Activated T-cell treated with anti-CD3 and anti-CD28 coated beads, Interleukin-2, amount 50 U/mL, for 4 hours (primary cell): ENCODE measurements at regions not wholly inside any gene's neighbourhood (a gene's known extent, or its start where the extent isn't known, plus 50 kb on each side); places are given as distances from the start of the nearest gene placed in this dataset.
"Not testable (repeated sequence)": the region's sequence is repeated elsewhere in the genome, so short reads cannot be mapped to it uniquely, and the experiment has no call there.

ENCODE experiments used
- ATAC-seq, 2 donors: fragments of 200-7000 bp; cut with Tn5 transposase; one replicate each; pipeline ENCODE4 v1.10.0; 2021
- DNase-seq: peaks from one replicate; pipeline ENCODE4 v3.0.0-alpha.2; 2020
- H3K27me3 Mint-ChIP-seq: one replicate; pipeline ENCODE4 v1.8.0; 2021; ENCODE audit warnings: low read depth, mixed read lengths
- H3K36me3 Mint-ChIP-seq: one replicate; pipeline ENCODE4 v1.8.0; 2022; ENCODE audit warnings: mixed read lengths; ENCODE audit not compliant: insufficient read depth
- H3K4me1 Mint-ChIP-seq: one replicate; pipeline ENCODE4 v1.8.0; 2021; ENCODE audit warnings: low read depth, mixed read lengths
- H3K4me3 Mint-ChIP-seq: one replicate; pipeline ENCODE4 v1.8.0; 2021; ENCODE audit warnings: mild to moderate bottlenecking, moderate library complexity, mixed read lengths
- H3K9me3 Mint-ChIP-seq: one replicate; pipeline ENCODE4 v1.8.0; 2021; ENCODE audit warnings: mixed read lengths

DNA sequence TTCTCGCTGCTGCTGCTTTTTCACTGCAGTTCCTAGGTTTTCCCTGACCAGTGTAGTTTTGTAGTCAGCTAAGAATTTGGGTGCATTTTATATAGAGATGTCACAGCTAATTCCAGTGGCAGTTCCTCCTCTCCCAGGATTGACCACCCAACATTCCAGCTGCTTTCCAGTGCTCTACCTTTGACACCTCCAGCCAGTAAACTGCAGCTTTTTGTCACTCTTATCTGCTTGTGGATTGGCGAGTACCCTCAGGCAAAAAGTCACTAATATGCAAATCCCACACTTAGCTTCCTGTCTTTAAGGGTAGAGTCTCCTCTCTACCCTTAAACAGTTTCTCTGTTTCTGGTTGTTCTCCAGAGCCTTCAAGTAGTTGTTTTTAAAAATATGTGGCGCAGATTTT is 146.9 kb upstream of the KCNG1 start:
- peaks cover 21% of the 10 kb centered on the region for H3K27me3 Mint-ChIP-seq
- H3K4me1 Mint-ChIP-seq, result no peaks in the 10 kb centered on the region
- H3K36me3 Mint-ChIP-seq, result no peaks in the 10 kb centered on the region
- H3K9me3 Mint-ChIP-seq, result peaks cover 3% of the 10 kb centered on the region
- DNase-seq (no peak), ATAC-seq (no peak)
- H3K4me3 Mint-ChIP-seq, result no peak overlapping the region

DNA sequence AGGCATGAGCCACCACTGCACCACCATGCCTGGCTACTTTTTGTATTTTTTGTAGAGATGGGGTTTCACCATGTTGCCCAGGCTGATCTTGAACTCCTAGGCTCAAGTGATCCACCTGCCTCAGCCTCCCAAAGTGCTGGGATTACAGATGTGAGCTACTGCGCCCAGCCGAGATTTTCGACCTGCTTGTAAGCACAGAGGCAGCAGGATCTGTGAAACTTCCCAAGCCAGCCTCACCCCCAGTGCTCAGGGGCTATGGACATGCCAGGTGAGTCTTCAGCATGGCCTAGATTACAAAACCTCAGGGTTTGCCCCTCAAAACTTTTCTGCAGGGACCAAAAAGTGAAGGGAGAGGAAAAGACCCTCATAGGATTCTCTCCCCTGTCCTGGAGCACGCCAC is 145.0 kb upstream of the KCNG1 start:
- ATAC-seq, H3K4me1 Mint-ChIP-seq, DNase-seq, H3K36me3 Mint-ChIP-seq, H3K4me3 Mint-ChIP-seq, H3K9me3 Mint-ChIP-seq: not testable (repeated sequence)
- H3K27me3 Mint-ChIP-seq, result peaks cover 14% of the 10 kb centered on the region

DNA sequence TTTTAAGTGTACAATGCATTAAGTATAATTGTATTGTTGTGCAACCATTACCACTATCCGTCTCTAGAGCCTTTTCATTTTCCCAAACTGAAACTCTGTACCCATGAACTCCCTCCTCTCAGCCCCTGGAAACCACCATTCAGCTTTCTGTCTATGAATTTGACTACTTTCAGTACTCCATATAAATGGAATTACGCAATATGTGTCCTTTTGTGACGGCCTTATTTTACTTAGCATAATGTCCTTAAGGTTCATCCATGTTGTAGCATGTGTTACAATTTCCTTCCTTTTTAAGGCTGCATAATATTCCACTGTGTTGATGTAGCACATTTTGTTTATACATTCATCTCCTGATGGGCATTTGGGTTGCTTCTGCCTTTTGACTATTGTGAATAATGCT is 143.6 kb upstream of the KCNG1 start:
- no peak for ATAC-seq
- Mint-ChIP-seq H3K4me1 (no peaks in the 10 kb centered on the region), H3K36me3 (no peaks in the 10 kb centered on the region), H3K4me3 (no peak overlapping the region), H3K9me3 (peaks cover 3% of the 10 kb centered on the region), H3K27me3 (peaks cover 19% of the 10 kb centered on the region)
- no peak for DNase-seq

DNA sequence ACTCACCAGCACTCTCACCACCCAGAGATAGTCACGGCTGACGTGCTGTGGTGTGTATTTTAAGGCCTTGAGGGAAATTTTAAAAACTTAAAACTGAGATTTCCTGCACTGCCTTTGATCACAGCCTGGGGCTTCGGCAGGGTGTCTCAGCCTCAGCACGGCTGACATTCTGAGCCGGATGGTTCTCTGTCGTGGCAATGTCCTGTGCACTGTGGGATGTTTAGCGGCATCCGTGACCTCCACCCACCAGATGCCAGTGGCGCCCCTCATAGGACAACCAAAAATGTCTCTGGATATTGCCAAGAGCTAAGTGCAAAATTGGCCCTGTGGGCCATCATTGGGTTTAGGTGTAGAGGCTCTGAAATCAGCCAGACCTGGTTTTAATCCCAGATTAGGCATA is 142.2 kb upstream of the KCNG1 start:
- no peak for DNase-seq
- Mint-ChIP-seq H3K9me3 (peaks cover 3% of the 10 kb centered on the region), H3K27me3 (peaks cover 22% of the 10 kb centered on the region), H3K4me3 (no peak overlapping the region), H3K36me3 (no peaks in the 10 kb centered on the region), H3K4me1 (no peaks in the 10 kb centered on the region)
- no peak for ATAC-seq

DNA sequence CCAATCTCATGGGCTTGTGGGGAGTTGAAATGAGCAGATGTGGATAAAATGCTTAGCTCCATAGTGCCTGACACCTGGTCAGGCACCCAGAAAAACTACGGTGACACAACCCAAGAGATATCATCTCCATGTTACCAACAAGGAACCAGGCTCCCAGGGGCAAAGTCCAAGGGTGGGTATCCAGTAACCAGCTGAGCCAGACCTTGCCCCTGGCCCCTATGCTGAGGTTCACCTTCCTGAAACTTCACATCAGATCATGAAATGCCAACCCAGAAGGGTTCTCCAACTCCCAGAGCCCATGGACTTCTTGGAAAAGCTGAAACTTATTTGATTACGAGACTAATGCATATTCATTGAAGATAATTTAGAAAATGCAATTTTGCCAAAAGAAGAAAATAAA is 141.8 kb upstream of the KCNG1 start:
- Mint-ChIP-seq H3K27me3 (peaks cover 26% of the 10 kb centered on the region), H3K4me3 (no peak overlapping the region), H3K36me3 (no peaks in the 10 kb centered on the region), H3K9me3 (peaks cover 3% of the 10 kb centered on the region), H3K4me1 (no peaks in the 10 kb centered on the region)
- DNase-seq (no peak), ATAC-seq (no peak)

DNA sequence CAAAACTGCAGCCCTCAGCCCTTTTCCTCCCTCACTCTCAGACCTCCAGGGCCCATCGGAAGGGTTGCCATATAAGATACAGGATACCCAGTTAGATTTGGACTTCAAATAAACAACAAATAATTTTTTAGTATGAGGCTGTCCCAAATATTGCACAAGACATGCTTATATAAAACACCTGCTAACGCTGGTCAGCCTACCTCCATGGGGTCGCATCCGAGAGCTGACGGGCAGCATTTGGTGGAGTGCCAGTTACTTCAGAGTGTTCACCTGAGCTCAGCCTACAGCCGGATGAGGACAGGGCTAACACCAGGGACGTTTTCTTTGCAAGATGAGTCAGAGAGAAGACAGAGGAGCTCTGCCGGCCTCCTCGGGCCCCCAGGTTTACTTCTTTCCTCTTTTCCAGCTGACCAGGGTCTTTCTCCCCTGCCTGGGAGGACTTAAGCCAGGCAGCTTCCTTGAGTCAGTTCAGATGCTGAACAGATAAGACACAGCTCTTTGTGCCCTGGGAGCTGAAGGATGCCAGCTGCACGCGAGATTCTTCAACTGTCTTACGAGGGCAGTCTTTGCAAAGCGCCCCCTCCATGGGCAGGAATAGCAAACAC is 141.2 kb upstream of the KCNG1 start:
- no peak for DNase-seq
- no peaks in the 10 kb centered on the region for H3K36me3 Mint-ChIP-seq
- H3K4me3 Mint-ChIP-seq, result no peak overlapping the region
- ATAC-seq, result no peak
- H3K9me3 Mint-ChIP-seq, result peaks cover 3% of the 10 kb centered on the region
- H3K4me1 Mint-ChIP-seq, result no peaks in the 10 kb centered on the region
- peaks cover 28% of the 10 kb centered on the region for H3K27me3 Mint-ChIP-seq

DNA sequence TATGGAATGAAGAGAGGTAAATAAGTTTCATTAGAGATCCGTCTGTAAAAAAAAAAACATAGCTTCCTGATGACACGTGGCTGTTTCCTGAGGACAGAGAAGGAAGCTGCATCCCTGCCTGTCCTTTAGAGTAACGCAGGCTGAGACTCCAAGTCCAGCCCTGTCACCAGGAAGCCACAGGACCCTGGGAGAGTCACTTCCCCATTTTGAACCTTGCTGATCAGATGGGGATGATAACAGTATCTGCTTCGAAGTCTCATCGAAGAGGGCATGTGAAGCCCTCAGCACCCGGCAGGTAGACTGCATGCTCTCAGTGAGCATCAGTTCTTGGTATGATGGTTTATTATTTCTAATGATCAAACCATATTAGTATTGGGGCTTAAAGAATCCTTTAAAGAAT is 139.1 kb upstream of the KCNG1 start:
- Mint-ChIP-seq H3K9me3 (peaks cover 3% of the 10 kb centered on the region), H3K36me3 (no peaks in the 10 kb centered on the region), H3K4me1 (no peaks in the 10 kb centered on the region), H3K27me3 (peaks cover 37% of the 10 kb centered on the region), H3K4me3 (no peak overlapping the region)
- ATAC-seq (no peak), DNase-seq (no peak)

DNA sequence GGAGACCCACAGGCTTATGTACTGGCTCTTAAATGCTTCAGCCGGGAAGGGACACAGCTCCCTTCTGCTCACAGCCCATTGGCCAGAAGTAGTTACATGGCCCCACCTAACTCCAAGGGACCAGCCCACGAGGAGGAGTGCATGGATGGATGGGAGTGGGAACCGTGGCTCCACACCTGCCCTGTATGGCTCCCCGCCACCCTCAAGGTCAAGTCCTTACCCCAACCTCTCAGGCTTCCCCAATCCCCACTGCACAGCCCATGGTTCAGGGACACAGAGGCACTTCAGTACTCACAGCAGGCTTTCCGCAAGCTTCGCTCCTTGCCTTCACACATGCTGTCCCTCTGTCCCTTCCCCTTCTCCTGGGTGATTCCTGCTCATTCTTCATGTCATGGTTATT is 137.9 kb upstream of the KCNG1 start:
- ATAC-seq, result no peak
- no peak for DNase-seq
- Mint-ChIP-seq H3K4me3 (no peak overlapping the region), H3K4me1 (no peaks in the 10 kb centered on the region), H3K9me3 (no peaks in the 10 kb centered on the region), H3K36me3 (no peaks in the 10 kb centered on the region), H3K27me3 (peaks cover 37% of the 10 kb centered on the region)

DNA sequence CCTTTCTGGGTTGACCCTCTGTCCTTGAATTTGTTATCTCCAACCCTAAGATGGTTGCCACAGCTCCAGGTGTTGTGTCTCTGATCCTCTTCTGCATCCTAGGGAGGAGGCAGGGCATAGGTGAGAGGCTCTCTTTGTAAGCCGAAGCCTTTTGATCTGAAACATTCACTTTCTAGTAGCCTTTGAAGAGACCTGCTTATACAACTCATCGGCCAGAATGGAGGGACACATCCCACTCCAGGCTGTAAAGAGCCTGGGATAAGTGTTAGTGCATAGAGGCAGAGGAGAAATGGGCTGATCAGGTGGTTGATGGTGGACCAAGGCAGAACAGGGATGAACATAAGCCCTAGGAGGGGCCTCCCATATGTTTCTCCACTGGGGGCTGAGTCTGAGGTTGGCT is 137.1 kb upstream of the KCNG1 start:
- no peak for ATAC-seq

DNA sequence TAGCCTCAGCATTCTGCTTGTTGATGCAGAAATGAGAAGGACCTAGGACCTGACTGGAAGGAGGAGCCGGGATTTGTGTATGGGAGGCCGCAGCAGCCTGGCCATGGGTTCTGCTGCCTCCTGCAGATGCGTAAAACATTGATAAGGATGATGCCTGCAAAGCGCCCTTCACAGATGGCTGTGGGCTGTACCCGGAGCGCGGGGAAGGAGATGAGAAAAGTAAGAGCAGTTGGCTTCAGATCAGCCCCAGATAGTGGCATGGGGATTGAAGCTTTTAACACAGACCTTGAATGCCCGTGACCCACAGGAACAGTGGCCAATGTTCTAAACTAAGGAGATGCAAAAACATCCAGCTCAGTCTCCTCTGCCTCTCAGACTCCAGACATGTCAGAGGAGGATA is 136.4 kb upstream of the KCNG1 start:
- Mint-ChIP-seq H3K9me3 (no peaks in the 10 kb centered on the region), H3K4me3 (no peak overlapping the region), H3K36me3 (no peaks in the 10 kb centered on the region), H3K4me1 (no peaks in the 10 kb centered on the region), H3K27me3 (peaks cover 39% of the 10 kb centered on the region)
- DNase-seq, result no peak
- ATAC-seq, result no peak

More for the DNA sequence above, 137.1 kb upstream of the KCNG1 start:
- no peaks in the 10 kb centered on the region for H3K36me3 Mint-ChIP-seq
- H3K27me3 Mint-ChIP-seq, result peaks cover 39% of the 10 kb centered on the region
- H3K4me1 Mint-ChIP-seq, result no peaks in the 10 kb centered on the region
- no peak overlapping the region for H3K4me3 Mint-ChIP-seq
- no peaks in the 10 kb centered on the region for H3K9me3 Mint-ChIP-seq
- no peak for DNase-seq

DNA sequence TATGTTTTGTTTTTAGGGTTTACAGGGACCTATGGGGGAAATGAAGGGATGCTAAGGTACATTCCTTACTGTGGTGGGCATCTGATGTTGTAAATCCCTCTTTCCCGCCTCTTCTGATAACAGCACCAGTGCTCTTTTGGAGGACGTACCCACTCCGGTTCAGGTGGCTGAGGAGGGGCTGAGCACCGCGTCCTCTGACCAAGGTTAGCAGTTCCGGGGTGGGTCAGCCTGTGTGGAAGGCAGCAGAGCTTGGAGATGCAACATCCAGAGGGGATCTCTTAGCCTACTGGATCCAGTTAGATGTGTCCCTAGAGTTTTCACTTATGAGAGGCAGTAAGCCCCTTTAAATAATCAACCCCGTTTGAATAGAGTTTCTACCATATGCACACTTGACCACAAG is 135.3 kb upstream of the KCNG1 start:
- no peaks in the 10 kb centered on the region for H3K36me3 Mint-ChIP-seq
- no peak for DNase-seq
- H3K4me1 Mint-ChIP-seq, result no peaks in the 10 kb centered on the region
- ATAC-seq, result no peak
- H3K4me3 Mint-ChIP-seq, result no peak overlapping the region
- no peaks in the 10 kb centered on the region for H3K9me3 Mint-ChIP-seq
- peaks cover 47% of the 10 kb centered on the region for H3K27me3 Mint-ChIP-seq

DNA sequence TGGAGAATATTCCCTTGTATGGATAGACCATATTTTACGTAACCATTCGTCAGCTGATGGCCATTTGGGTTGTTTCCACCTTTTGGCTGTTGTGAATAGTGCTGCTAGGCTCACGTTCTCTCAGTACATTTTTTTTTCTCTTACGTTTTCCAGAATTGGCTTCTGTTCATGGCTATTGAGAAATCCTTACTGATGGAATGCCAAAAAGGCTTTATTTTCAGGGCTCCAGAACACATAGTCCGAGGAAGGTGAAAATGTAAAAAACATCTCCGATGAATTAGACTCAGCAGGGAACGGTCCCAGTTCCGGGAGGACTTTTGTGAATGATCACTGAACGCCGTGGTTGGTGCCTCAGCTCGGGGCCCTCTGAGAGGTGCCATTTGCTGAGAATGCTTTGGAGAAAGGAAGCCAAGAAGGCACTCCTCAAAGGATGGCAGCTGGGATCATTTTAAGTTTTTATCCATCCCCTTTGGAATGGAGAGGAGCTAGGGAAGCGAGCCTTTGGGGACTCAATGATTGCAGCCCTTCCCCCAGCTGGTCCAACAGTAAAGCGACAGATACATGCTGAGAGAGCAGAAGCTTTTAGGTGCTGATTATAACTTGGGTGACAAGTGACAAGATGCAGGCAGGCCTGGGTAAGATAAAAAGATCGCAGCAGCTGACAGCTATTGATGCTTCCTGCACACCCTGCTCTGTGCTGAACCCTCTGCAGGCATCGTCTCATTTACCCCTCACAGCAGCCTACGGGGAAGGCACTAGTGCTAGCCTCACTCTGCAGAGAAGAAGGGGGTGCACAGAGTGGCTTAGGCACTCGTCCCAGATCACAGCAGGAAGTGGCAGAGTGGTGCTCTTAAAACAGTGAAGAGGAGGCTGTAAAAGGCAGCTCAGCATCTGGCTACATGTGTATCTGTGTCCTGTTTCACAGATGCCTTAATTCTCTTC is 133.4 kb upstream of the KCNG1 start:
- DNase-seq, result no peak
- H3K36me3 Mint-ChIP-seq, result no peaks in the 10 kb centered on the region
- no peak for ATAC-seq
- H3K9me3 Mint-ChIP-seq, result no peaks in the 10 kb centered on the region
- H3K27me3 Mint-ChIP-seq, result peaks cover 34% of the 10 kb centered on the region
- H3K4me1 Mint-ChIP-seq, result no peaks in the 10 kb centered on the region
- no peak overlapping the region for H3K4me3 Mint-ChIP-seq

DNA sequence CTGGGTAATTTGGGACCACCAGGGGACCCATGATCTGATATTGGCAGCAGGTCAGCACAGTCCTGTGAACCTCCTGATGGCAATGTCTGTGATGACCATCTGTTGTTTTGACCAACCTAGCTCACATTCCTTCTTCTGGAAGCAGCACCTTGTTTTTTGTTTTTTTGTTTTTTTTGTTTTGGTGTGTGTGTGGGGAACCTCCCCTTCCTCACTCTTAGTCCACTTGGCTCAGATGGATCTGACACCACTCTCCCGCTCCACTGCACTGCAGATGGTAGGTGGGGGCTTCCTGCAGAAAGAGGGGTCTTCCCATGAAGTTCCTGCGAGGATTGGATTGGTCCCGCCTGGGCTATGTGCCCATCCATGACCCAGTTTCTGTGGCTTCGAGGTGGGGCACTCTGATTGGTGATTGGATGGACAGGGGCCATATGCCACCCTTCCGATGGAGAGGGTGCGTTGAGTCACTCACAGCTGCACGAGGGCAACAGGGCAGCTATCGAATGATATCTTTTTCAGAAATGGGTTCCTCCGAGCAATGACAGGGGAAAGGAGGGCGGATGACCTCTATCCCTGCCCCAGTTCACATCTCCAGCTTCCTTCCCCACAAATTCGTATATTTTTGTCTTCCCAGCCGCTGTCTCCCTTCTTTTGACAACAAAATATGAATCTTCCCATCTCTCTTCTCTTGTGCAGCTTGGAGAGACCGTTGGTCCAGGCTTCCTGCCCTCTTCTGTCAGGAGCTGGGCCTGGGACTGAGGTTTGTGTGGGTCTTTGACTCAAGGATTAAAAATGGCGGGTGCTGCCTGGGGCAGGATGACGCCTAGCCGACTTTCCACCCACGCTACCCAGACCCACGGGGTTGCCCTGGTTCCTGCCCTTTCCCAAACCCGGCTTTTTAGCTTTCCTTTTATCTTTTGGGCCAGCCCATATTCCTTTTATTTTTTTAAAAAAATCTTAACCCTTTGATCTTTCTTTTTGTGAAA is 132.1 kb upstream of the KCNG1 start:
- peaks cover 27% of the 10 kb centered on the region for H3K27me3 Mint-ChIP-seq
- H3K4me1 Mint-ChIP-seq, result no peaks in the 10 kb centered on the region
- H3K9me3 Mint-ChIP-seq, result no peaks in the 10 kb centered on the region
- DNase-seq, result no peak
- ATAC-seq, result no peak
- H3K36me3 Mint-ChIP-seq, result no peaks in the 10 kb centered on the region
- no peak overlapping the region for H3K4me3 Mint-ChIP-seq
